Caki2 (cell line): ENCODE measurements at regions not wholly inside any gene's neighbourhood (a gene's known extent, or its start where the extent isn't known, plus 50 kb on each side); places are given as distances from the start of the nearest gene placed in this dataset.
"Not testable (repeated sequence)": the region's sequence is repeated elsewhere in the genome, so short reads cannot be mapped to it uniquely, and the experiment has no call there.

Source experiments
- DNase-seq: peaks from one replicate; pipeline ENCODE4 v3.0.0-alpha.2; 2015; ENCODE audit warnings: low read depth
- in situ Hi-C: cut with HindIII; loops from 2 replicates; pipeline ENCODE4 v1.10.0; 2016; ENCODE audit warnings: low sequenced_read_pairs, low pct_unique_long_range_greater_than_20kb, mixed read lengths

DNA sequence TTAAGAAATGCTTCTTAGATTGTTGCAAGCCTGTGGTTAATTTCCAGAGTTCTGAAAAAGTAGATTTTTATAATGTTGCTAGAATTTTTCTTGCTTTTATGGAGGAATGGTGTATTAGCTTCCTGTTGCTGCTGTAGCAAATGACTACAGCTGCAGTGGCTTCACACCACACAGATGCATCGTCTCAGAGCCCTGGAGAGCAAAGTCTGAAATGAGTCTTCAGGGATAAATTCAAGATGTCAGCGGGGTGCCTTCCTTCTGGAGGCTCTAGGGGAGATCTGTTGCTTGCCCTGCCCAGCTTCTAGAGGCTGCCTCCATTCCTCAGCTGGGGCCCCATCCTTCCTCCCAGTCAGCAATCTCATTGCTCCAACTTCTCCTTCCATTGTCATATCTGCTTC, 187.8 kb downstream of the ZNF516 start:
- in situ Hi-C loops = no loop called here

DNA sequence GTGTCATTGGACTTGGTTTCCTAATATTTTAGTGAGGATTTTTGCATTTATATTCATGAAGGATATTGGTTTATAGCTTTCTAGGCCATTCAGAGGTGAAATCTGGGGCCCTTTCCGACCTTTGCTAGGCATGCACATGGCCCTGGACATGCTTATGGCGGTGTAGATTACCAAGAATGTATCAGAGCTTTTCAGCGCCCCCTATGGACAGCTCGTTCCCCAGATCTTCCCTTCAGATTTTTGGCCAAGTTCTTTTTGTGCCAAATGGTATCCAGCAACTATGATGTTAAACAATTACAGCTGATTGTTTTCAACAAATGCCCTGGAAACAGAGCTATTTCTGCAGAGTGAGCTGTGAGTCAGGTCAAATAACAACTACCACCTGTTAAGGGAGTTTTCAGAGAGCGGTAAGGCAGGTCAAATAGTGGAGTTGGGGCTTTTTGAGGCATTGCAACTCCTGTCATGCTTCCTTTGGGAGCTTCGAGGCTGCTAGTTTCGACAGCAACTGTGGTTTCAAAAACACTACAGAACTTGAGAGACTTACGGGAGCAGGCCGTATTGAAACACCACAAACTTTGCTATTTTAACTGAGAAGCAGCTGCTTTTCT, 188.3 kb downstream of the ZNF516 start:
- DNase-seq = no peak
- in situ Hi-C loops = no loop called here

More for the DNA sequence above, 187.8 kb downstream of the ZNF516 start:
- DNase-seq = no peak

DNA sequence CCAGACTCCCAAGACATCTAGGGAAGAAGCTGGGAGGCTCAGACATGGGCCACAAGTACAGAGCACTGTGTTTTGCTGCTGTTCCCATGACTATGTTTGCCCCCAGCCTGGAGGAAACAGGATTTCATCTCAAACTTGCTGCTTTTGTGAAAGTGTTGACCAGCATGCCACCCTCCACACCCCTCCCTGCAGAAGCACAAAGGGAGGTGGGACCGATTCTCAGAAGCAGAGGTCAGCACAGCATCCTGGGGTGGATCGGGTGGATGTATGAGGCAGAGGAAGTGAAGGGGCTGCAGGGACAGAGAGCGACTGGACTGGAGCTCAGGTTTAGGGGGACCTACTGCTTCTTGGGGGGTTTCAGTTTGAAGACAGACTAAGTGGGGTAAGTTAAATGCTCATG, 209.2 kb downstream of the ZNF516 start:
- in situ Hi-C loops = no loop called here
- no peak for DNase-seq

DNA sequence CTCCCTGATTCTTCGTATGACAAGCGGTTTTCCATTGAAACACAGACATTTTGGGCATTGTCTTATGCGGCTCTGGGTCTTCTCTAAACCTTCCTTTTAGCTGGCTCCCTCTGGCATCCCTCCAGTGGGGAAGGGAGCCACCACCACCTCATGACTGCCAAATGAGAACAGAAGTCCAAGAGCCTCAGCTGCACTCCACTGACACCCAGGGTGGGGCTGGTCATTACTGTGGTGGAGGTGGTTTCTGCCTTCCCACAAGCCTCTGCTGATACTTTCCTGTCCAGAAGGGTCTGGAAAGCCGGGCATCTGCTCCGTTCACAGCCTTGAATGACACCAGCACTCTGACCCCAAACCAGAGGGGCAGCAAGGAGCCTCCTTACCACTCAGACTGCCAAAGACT, 213.5 kb downstream of the ZNF516 start:
- DNase-seq = no peak
- in situ Hi-C loops = no loop called here

DNA sequence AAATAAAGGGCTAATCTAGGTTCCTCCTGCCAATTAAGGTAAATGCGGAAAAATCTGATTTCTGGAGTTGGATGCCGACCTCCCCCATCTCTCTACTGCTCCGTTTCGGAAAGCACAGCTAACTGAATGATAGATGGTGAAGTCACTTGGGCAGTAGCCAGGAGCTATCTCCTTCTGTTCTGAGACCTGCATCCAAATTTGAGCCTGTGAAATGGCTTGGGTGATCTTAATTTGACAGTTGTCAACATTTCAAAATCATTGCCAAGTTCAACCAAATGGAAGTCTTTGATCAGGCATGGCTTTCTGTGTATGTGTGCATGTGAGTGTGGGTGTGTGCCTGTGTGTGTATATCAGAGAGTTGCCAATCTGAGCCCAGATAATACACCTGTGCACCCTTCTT, 217.2 kb downstream of the ZNF516 start:
- no peak for DNase-seq
- in situ Hi-C loops = no loop called here

DNA sequence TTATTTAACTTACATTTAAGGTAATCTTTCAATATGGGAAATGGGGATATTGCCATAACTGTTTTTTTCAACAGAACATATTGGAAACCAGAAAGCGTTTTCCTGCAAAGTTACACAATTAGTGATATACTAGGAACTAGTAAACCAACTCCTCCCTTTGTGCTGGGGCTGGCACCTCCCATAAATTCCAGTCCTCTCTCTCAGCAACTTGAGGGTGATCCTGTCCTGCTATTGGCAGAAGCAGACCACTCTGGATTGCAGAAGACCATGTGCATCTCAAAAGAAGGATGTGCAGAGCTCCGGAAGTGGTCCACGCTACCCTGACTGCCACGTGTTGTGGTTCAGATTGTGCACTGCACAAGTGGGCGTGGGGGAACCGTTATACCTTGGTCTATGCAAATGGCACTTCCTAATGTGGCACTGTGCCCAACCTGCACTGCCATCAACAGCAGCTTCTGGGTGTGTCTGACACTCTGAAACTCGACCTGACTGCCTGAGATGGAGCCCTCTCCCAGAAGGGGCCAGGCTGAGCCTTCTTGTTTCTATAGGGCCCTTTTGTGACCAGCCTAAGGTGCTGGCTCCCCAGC, 219.2 kb downstream of the ZNF516 start:
- in situ Hi-C loops = no loop called here
- no peak for DNase-seq

DNA sequence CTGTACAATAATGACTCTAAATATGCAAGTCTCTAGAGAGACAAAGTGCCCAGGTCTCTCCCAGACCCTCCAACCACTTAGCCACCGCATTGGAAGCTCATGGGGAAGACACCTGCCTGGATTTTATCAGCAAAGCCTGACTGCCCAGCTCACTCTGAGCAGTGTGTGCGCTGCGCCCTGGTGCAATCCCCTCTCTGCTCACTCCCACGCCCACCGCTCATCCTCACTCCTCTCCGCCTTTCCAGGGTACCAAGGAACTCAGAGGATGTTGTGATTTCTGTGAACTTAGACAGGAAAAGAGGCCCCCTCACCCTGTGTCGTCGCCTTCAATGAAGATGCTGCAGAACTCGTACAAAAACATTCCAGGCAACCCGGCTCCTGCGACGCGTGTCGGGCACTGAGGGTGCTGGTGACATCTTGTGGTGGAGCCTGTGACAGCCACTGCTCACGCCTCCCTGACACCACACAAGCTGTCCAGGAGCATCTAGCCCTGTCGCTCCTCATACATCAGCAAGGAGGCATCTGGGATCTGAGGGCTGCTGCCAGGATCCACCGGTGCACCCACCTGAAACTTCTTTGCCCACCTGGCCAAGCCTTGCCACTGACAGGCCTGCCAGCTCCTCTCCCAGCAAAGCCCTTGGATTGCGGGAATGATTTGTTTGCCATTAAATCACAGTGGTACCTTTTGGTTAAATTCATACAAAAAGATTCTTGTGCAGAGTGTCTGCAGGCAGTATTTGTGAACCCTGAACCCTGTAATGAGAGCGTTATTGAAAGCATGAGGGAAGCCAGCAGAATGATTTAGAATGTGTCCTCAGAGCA, 220.4 kb downstream of the ZNF516 start:
- DNase-seq = peak; percentile 3
- in situ Hi-C loops = no loop called here

DNA sequence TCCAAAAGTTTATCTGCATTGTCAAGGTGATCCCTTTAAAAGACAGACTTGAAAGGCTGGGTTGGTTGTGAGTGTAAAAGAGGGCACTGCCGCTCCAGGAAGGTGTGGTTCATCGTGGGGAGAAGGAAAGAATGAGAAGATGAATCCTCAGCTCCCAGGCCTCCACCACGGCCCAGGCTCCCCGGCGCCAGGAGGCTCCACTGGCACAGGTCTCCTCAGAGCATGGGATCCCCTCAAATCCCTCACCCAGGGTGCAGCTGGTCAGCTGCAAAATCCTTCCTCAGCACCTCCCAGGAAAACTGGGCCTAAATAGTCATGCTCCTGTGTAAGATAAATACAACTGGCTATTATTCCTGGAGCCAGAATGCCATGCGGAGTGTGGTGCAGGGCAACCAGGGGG, 221.1 kb downstream of the ZNF516 start:
- in situ Hi-C loops = no loop called here
- no peak for DNase-seq

DNA sequence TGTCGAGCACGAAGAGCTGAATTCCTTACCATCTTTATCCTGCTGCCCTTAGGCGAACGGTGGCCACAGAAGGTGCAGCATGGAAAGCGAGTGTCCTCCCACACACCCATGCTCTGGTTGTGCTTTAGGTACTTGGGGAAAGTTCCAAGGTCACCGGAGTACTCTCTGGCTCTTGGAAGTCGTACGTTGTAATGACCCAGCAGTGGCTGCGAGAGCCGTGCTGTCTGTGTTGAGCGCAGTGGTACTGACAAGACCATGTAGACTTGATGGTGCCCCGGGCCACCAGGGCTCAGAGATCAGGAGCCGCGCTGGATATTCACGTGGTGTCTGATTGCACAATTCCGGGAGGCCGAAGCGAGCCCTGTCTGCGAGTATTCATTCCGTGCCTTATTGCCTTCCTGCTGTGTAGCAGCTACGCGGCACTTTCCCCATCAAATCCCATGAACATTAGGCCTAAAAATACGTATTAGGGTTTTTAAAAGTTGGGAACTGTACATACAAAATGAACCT, 222.0 kb downstream of the ZNF516 start:
- in situ Hi-C loops = no loop called here
- DNase-seq = no peak

DNA sequence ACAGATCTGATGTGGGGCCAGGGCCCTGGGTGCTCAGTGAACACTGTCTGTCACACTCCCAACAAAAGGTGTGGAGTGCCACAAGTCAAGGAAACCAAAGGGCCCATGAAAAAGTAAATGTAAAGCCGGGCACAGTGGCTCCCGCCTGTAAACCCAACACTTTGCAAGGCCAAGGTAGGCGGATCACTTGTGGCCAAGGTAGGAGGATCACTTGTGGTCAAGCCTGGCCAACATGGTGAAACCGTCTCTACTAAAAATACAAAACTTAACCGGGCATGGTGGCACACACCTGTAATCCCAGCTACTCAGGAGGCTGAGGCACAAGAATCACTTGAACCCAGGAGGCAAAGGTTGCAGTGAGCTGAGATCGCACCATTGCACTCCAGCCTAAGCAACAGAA, 227.6 kb downstream of the ZNF516 start:
- in situ Hi-C loops = not testable (repeated sequence)

DNA sequence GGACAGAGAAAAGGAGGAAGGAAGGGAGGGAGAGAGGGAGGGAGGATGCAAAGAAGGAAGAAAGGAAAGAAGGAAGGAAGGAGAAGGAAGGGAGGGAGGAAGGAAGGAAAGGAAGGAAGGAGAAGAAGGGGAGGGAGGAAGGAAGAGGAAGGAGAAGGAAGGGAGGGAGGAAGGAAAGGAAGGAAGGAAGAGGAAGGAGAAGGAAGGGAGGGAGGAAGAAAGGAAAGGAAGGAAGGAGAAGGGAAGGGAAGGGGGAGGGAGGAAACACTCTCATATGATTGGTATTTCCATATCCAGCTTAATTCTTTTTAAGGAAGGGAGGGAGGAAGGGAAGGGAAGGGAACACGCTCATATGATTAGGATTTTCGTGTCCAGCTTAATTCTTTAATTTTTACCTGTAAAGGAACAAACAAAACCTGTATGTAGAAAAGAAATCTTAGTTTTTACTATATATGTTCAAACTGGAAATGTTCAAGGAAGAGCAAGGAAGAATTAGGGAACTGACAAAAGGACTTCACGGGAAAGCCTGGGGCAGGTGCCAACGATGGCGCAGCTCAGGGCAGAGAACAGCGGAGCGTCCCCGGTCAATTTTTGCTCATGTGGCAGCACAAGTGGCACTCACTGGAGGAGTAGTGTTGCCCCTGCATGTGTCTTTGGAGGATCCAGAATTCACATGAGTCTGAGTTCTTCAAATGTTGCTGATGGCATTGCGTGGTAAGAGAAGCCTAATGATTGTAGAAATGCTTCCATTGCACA, 228.6 kb downstream of the ZNF516 start:
- DNase-seq = no peak
- in situ Hi-C loops = no loop called here

More for the DNA sequence above, 227.6 kb downstream of the ZNF516 start:
- not testable (repeated sequence) for DNase-seq

DNA sequence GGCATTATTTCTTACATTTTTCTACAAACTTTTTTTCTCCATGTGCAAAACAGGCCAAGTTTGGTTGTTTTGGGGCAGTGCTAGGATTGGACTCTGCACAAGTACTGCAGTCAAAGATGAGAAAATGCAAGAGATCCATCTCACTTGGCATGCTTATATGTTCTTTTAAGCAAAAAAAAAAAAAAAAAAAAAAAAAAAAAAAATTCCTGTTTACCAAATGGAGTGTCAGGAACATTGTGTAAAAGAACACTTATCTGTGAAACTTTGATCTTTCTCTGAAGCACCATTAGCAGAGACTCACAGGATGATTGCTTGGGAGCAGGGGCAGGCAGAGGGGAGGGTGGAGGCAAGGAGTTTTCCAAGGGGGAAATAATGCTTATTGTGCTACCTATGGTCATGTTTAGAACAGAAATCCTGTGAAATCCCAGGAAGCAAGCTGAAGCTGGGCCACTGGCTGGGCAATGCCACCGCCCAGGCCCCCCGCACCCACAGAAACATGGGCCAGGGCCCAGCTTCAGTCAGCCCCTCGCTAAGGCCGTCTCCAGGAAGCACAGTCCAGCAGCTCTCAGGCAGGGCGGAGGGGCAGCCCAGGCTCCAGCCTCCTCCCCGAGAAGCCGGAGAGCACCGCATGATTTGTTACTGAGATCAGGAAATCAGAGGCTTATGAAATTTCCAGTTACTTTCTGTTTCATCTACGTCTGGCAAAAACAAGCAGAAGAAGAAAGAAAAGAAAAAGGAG, 229.4 kb downstream of the ZNF516 start:
- in situ Hi-C loops = no loop called here
- no peak for DNase-seq

DNA sequence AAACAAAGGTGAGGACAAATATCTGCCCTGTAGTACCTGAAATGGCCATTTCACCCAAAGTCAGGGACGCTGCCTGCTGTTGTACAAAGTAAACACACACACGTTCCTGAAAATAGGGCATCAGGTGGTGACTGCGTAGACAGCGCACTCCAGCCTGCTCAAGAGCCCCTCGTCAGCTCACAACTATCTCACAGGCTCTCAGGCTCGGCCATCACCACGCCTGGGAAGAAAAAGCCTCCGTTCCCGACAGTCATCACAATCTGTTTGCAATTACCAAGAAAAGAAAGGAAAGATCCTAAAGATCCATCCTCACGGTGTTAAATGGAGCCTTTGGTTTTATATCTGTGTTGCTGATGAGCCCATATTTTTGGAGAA, 230.2 kb downstream of the ZNF516 start:
- in situ Hi-C loops = no loop called here
- no peak for DNase-seq

DNA sequence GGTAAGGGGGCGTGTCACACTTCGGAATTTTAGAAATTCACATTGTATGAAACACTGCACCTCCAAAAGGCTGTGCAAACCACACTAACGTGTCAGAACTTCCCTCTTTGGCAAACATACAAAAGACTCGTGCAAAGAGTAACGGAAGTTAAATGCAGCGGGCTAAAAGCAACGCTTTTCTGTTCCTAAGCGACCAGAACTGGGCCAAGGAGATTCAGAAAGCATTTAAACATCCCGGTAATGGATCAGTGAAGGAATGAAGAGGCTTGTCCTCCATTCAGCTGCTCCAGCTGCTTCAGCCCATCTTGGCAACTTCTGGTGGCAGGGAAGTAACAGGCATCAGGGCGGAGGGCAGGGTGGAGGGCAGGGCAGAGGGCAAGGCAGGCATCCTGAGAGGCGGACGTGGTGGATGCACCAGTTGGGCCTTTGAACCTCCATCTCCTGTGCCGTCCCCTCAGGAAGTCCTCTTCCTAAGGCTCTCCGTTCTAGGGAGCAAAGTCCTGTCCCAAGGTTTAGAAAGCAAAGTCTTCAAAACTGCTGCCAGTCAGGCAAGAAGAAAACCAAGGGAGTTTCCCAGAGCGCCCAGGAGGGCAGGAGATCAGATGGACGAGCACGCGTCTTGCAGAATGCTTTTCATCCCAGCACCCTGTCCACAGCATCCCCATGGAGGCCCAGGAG, 230.7 kb downstream of the ZNF516 start:
- no peak for DNase-seq
- in situ Hi-C loops = no loop called here

DNA sequence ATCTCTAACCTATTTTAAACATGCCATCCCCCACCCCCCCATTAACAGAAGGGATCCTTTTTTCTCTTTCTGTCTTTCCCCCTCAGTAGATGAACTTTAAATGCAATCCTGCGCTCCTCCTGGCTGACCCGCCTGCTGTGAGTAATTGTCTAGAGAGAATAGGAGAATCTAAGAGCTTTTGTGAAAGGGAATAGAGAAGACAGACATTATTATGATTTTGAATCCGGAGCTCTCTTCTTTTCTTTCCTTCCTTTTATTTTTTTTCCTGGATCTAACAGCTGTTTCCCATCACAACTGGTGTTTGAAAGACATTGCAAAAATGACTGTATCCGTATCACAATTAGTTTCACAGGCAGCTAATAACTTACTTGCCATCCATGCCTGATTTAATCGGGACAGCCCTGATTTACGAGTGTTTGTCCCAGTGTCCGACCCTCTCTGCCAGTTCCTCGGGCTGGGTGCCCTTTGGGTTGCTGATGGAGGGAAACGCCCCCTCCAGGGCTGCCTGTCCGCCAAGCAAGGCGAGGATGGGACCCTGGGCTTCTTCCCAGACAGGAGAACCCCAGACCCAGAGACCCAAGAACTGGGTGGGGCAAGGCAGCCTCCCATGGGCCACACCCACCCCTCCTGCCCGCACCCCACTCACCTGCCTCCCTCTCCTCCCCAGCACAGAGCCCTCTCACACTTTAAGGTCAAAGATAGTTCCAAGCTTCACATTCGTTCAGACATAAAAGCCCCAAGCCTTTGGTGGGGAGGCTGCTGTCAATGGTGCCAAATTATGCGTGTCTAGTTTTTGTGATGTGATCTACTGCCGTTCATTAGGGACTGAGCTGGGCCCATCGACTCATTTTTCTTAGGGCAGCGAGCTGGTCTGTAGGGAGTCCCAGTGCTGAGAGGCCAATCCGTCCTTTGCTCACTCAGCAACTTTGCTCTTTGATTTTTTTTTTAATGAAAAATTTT, 231.7 kb downstream of the ZNF516 start:
- no peak for DNase-seq
- in situ Hi-C loops = no loop called here

DNA sequence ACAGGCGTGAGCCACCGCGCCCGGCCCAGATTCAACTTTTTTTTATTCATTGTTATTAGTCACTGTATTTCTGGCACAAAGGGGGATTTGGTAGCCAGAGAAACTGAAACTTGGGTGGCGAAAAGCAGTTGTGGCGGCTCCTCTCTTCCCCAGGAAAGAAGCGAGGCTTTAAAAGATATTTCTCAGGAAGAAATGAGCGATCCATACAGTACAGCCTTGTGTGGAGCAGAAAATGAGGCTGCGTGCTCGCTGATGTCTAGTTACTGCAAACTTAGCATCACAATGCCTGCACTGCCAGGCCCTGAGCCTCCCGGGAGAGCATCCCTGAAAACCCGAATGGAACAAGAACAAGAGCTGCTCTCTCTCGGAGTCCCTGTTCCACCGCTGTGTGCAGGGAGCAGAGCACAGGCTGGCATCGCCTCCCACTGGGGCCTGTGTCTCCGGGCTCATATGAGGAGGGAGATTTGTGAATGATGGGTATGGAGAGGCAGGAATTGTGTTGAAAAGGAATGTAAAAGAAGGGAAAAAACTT, 234.0 kb downstream of the ZNF516 start:
- DNase-seq = no peak
- in situ Hi-C loops = no loop called here
